ENCODE measurements at regions not wholly inside any gene's neighbourhood (a gene's known extent, or its start where the extent isn't known, plus 50 kb on each side); places are given as distances from the start of the nearest gene placed in this dataset.

DNA sequence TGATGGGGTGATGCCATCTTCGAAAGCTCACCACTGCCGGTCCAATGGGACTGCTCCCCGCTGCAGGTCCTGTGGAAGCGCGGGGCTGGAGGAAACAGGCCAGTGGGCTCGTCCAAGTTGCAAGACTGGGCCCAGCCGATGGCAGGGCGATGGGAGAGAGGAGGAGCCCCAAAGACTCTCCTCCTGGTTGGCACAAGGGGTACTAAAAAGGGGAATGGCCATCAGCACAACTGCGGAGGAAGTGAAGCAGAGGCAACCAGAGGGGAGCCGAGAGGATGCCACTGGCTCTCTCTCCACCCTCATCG, 357.1 kb downstream of the SHANK2 start:
- no peak for TF ChIP-seq MEF2A (IDR thresholded peaks at IDR 0.05; ENCODE audit: borderline replicate concordance, low read depth)
- no peak for TF ChIP-seq TAF1 (IDR thresholded peaks at IDR 0.05; ENCODE audit: borderline replicate concordance, low read depth, low read length)
- TF ChIP-seq RFX5 (IDR thresholded peaks at IDR 0.05; ENCODE audit: low read length): no peak
- TF ChIP-seq, protein P1, sequence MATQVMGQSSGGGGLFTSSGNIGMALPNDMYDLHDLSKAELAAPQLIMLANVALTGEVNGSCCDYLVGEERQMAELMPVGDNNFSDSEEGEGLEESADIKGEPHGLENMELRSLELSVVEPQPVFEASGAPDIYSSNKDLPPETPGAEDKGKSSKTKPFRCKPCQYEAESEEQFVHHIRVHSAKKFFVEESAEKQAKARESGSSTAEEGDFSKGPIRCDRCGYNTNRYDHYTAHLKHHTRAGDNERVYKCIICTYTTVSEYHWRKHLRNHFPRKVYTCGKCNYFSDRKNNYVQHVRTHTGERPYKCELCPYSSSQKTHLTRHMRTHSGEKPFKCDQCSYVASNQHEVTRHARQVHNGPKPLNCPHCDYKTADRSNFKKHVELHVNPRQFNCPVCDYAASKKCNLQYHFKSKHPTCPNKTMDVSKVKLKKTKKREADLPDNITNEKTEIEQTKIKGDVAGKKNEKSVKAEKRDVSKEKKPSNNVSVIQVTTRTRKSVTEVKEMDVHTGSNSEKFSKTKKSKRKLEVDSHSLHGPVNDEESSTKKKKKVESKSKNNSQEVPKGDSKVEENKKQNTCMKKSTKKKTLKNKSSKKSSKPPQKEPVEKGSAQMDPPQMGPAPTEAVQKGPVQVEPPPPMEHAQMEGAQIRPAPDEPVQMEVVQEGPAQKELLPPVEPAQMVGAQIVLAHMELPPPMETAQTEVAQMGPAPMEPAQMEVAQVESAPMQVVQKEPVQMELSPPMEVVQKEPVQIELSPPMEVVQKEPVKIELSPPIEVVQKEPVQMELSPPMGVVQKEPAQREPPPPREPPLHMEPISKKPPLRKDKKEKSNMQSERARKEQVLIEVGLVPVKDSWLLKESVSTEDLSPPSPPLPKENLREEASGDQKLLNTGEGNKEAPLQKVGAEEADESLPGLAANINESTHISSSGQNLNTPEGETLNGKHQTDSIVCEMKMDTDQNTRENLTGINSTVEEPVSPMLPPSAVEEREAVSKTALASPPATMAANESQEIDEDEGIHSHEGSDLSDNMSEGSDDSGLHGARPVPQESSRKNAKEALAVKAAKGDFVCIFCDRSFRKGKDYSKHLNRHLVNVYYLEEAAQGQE (IDR thresholded peaks at IDR 0.05; ENCODE audit: low read depth, low read length): no peak
- TF ChIP-seq, protein P2, sequence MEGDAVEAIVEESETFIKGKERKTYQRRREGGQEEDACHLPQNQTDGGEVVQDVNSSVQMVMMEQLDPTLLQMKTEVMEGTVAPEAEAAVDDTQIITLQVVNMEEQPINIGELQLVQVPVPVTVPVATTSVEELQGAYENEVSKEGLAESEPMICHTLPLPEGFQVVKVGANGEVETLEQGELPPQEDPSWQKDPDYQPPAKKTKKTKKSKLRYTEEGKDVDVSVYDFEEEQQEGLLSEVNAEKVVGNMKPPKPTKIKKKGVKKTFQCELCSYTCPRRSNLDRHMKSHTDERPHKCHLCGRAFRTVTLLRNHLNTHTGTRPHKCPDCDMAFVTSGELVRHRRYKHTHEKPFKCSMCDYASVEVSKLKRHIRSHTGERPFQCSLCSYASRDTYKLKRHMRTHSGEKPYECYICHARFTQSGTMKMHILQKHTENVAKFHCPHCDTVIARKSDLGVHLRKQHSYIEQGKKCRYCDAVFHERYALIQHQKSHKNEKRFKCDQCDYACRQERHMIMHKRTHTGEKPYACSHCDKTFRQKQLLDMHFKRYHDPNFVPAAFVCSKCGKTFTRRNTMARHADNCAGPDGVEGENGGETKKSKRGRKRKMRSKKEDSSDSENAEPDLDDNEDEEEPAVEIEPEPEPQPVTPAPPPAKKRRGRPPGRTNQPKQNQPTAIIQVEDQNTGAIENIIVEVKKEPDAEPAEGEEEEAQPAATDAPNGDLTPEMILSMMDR (IDR thresholded peaks at IDR 0.05): no peak
- no peak for TF ChIP-seq CHD2 (IDR thresholded peaks at IDR 0.05; ENCODE audit: low read length, partially characterized antibody)
- TF ChIP-seq, protein P3, sequence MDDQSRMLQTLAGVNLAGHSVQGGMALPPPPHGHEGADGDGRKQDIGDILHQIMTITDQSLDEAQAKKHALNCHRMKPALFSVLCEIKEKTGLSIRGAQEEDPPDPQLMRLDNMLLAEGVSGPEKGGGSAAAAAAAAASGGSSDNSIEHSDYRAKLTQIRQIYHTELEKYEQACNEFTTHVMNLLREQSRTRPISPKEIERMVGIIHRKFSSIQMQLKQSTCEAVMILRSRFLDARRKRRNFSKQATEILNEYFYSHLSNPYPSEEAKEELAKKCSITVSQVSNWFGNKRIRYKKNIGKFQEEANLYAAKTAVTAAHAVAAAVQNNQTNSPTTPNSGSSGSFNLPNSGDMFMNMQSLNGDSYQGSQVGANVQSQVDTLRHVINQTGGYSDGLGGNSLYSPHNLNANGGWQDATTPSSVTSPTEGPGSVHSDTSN (IDR thresholded peaks at IDR 0.05): no peak
- no peak for TF ChIP-seq JUND (IDR thresholded peaks at IDR 0.05)
- TF ChIP-seq RAD21 (IDR thresholded peaks at IDR 0.05; ENCODE audit: low read length): no peak
- no peak for TF ChIP-seq POLR2AphosphoS5 (IDR thresholded peaks at IDR 0.05; ENCODE audit: low read depth, low read length)
- TF ChIP-seq SMC3 (IDR thresholded peaks at IDR 0.05; ENCODE audit: low read depth, low read length): no peak
- TF ChIP-seq, protein P4, sequence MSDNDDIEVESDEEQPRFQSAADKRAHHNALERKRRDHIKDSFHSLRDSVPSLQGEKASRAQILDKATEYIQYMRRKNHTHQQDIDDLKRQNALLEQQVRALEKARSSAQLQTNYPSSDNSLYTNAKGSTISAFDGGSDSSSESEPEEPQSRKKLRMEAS (IDR thresholded peaks at IDR 0.05; ENCODE audit: low read depth): no peak
- TF ChIP-seq RXRA (IDR thresholded peaks at IDR 0.05; ENCODE audit: borderline replicate concordance, low read depth): no peak

All from SK-N-SH (cell line).